ENCODE measurements at regions not wholly inside any gene's neighbourhood (a gene's known extent, or its start where the extent isn't known, plus 50 kb on each side); places are given as distances from the start of the nearest gene placed in this dataset.

GRCh38 chr4:100754751-100755150 is 236.9 kb upstream of the EMCN start:
- H3K4me3 ChIP-seq (ENCODE audit: low read length), result no peak overlapping the region
- no peaks in the 10 kb centered on the region for H3K4me1 ChIP-seq (ENCODE audit: low read length)
- H3K27ac ChIP-seq (ENCODE audit: low read length), result no peak overlapping the region
- H2AFZ ChIP-seq (ENCODE audit: low read depth, low read length), result no peak overlapping the region
- H3K79me2 ChIP-seq (ENCODE audit: low read length), result no peaks in the 10 kb centered on the region
- H3K27me3 ChIP-seq (ENCODE audit: low read depth, low read length), result no peaks in the 10 kb centered on the region
- peaks cover 2% of the 10 kb centered on the region; the same call in 1 of the 2 replicates for H3K9me3 ChIP-seq (ENCODE audit: insufficient read depth, low read length)
- no peak for TF ChIP-seq CTCF (IDR thresholded peaks at IDR 0.05; ENCODE audit: low read depth, low read length)
- TF ChIP-seq EZH2phosphoT487 (IDR thresholded peaks at IDR 0.05; ENCODE audit: low read depth), result no peak
- H3K36me3 ChIP-seq (replicated peaks; ENCODE audit: low read depth, low read length), result no peaks in the 10 kb centered on the region
- no peak overlapping the region for H3K9ac ChIP-seq (ENCODE audit: low read length)
- H3K4me2 ChIP-seq (ENCODE audit: low read length), result no peak overlapping the region
- H4K20me1 ChIP-seq (ENCODE audit: insufficient read depth, low read length), result no peaks in the 10 kb centered on the region

DNA sequence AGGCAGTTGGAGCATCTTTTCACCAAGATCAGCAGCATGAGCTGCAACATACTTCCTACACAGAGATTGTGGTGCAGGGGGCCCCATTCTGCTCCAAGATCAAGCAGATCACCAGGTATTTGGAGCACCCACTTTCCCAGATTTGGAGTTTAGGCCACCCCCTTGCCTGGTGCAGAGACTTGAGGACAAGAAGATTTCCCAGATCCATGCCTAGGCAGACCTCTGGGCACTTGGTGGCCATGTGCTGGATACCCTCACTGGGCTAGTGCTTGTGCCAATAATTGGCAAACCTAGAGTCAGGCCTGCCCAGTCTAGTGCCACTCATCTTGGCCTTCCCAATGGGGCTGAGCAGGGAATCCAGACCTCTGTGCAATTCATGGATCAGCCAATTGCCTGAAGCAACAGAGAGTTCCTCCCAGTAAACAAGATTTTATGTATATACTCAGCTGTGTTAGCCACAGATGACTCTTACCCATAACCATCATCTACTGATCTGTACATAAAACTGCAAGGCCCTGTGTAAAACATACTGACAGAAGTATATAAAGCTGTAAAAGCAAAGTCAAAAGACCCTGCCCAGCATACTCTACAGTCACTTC is 228.4 kb upstream of the EMCN start:
- Histone ChIP-seq H2AFZ (ENCODE audit: low read depth, low read length) (no peak overlapping the region), H3K27ac (ENCODE audit: low read length) (no peak overlapping the region), H3K79me2 (ENCODE audit: low read length) (no peaks in the 10 kb centered on the region), H3K9ac (ENCODE audit: low read length) (no peak overlapping the region), H3K27me3 (ENCODE audit: low read depth, low read length) (no peaks in the 10 kb centered on the region), H3K4me1 (ENCODE audit: low read length) (no peaks in the 10 kb centered on the region), H3K9me3 (ENCODE audit: insufficient read depth, low read length) (peaks cover 4% of the 10 kb centered on the region; the same call in 1 of the 2 replicates), H3K36me3 (replicated peaks; ENCODE audit: low read depth, low read length) (no peaks in the 10 kb centered on the region), H3K4me2 (ENCODE audit: low read length) (no peak overlapping the region), H3K4me3 (ENCODE audit: low read length) (no peak overlapping the region), H4K20me1 (ENCODE audit: insufficient read depth, low read length) (no peaks in the 10 kb centered on the region)
- TF ChIP-seq CTCF (IDR thresholded peaks at IDR 0.05; ENCODE audit: low read depth, low read length), result no peak

- Histone ChIP-seq H3K36me3 (replicated peaks; ENCODE audit: low read depth, low read length) (no peaks in the 10 kb centered on the region), H3K27ac (ENCODE audit: low read length) (no peak overlapping the region), H3K4me2 (ENCODE audit: low read length) (no peak overlapping the region), H3K27me3 (ENCODE audit: low read depth, low read length) (0 out of 2 replicates have a peak, but pooled peaks cover 5% of the 10 kb centered on the region), H2AFZ (ENCODE audit: low read depth, low read length) (no peak overlapping the region), H3K9me3 (ENCODE audit: insufficient read depth, low read length) (no peaks in the 10 kb centered on the region), H4K20me1 (ENCODE audit: insufficient read depth, low read length) (no peaks in the 10 kb centered on the region), H3K4me1 (ENCODE audit: low read length) (no peaks in the 10 kb centered on the region), H3K4me3 (ENCODE audit: low read length) (no peak overlapping the region), H3K9ac (ENCODE audit: low read length) (no peak overlapping the region), H3K79me2 (ENCODE audit: low read length) (no peaks in the 10 kb centered on the region)
- TF ChIP-seq EZH2phosphoT487 (IDR thresholded peaks at IDR 0.05; ENCODE audit: low read depth) (no peak), CTCF (IDR thresholded peaks at IDR 0.05; ENCODE audit: low read depth, low read length) (peak; percentile 62)
These were observed 224.2 kb upstream of the EMCN start for GRCh38 chr4:100742045-100742444.

DNA sequence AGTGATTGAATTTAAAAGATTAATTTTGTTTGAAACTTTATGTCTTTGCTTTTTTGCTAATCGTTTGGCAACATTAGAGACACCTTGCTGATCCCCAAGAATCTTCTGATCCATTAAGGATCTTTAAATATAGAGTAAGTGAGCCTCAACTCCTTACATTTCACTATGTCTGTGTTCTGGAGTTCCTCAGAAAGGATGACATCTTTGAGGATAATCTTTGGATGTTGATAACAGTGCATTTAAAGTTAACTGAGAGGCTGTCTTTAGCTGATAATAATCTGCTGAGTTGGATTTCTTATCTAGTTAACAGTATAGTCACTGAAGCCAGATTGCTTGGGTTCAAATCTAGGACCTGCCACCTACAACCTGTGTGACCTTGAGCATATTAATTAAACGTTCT is 221.6 kb upstream of the EMCN start:
- Histone ChIP-seq H3K27me3 (ENCODE audit: low read depth, low read length) (0 out of 2 replicates have a peak, but pooled peaks cover 5% of the 10 kb centered on the region), H3K9ac (ENCODE audit: low read length) (no peak overlapping the region), H3K79me2 (ENCODE audit: low read length) (no peaks in the 10 kb centered on the region), H3K4me1 (ENCODE audit: low read length) (no peaks in the 10 kb centered on the region), H4K20me1 (ENCODE audit: insufficient read depth, low read length) (no peaks in the 10 kb centered on the region), H3K9me3 (ENCODE audit: insufficient read depth, low read length) (no peaks in the 10 kb centered on the region), H3K36me3 (replicated peaks; ENCODE audit: low read depth, low read length) (no peaks in the 10 kb centered on the region), H3K4me3 (ENCODE audit: low read length) (no peak overlapping the region), H2AFZ (ENCODE audit: low read depth, low read length) (no peak overlapping the region), H3K27ac (ENCODE audit: low read length) (no peak overlapping the region), H3K4me2 (ENCODE audit: low read length) (no peak overlapping the region)
- TF ChIP-seq EZH2phosphoT487 (IDR thresholded peaks at IDR 0.05; ENCODE audit: low read depth) (no peak), CTCF (IDR thresholded peaks at IDR 0.05; ENCODE audit: low read depth, low read length) (no peak)
